Kidney epithelial cell (primary cell): ENCODE measurements at regions not wholly inside any gene's neighbourhood (a gene's known extent, or its start where the extent isn't known, plus 50 kb on each side); places are given as distances from the start of the nearest gene placed in this dataset.

Experiments used
- DNase-seq: peaks from one replicate; pipeline ENCODE4 v3.0.0-alpha.2; 2010; ENCODE audit warnings: low read depth
- H3K27me3 ChIP-seq: 2 replicates; pipeline ENCODE4 v1.6.0; 2011; ENCODE audit warnings: low read length; ENCODE audit not compliant: control insufficient read depth, insufficient read depth
- H3K36me3 ChIP-seq: 2 replicates; pipeline ENCODE4 v1.5.1; 2011; ENCODE audit warnings: low read length; ENCODE audit not compliant: control insufficient read depth, insufficient read depth
- H3K4me3 ChIP-seq: 2 replicates; pipeline ENCODE4 v1.5.1; 2011; ENCODE audit warnings: low read depth, mild to moderate bottlenecking, control low read depth, low read length
- CTCF ChIP-seq: IDR thresholded peaks from 2 replicates; pipeline ENCODE4 v1.5.1; 2011; ENCODE audit warnings: mild to moderate bottlenecking, moderate library complexity, low read length, control low read depth, inconsistent platforms; ENCODE audit not compliant: insufficient read depth, poor library complexity, severe bottlenecking

DNA sequence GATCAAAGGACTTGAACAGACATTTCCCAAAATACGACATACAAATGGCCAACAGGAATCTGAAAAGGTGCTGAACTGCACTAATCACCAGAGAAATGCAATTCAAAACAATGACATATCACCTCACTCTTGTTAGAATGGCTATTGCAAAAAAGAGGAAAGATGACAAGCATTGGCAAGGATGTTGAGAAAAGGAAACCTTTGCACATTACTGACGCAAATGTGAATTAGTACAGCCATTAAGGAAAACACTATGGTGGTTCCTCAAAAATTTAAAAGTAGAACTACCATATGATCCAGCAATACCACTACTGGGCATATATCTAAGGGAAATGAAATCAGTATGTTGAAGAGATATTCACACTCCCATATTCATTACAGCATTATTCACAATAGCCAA, 57.7 kb upstream of the ASPRV1 start:
- TF ChIP-seq CTCF, result no peak

DNA sequence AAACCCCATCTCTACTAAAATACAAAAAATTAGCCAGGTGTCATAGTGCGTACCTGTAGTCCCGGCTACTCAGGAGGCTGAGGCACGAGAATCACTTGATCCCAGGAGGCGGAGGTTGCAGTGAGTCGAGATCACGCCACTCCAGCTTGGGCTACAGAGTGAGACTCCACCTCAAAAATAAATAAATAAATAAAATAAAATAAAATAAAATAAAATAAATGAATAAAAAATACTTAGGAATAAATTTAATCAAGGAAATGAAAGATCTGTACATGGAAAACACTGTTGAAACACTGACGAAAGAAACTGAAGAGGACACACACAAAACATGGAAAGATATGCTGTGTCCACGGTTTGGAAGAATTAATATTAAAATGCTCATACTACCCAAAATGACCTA, 56.5 kb upstream of the ASPRV1 start:
- Histone ChIP-seq H3K27me3 (no peaks in the 10 kb centered on the region), H3K36me3 (no peaks in the 10 kb centered on the region), H3K4me3 (no peak overlapping the region)
- DNase-seq, result no peak
- TF ChIP-seq CTCF, result no peak

More for the DNA sequence above, 57.7 kb upstream of the ASPRV1 start:
- Histone ChIP-seq H3K4me3 (no peak overlapping the region), H3K36me3 (no peaks in the 10 kb centered on the region), H3K27me3 (no peaks in the 10 kb centered on the region)
- DNase-seq, result no peak

GRCh38 chr2:70014959-70015358, 53.5 kb upstream of the ASPRV1 start:
- TF ChIP-seq CTCF, result no peak
- Histone ChIP-seq H3K27me3 (no peaks in the 10 kb centered on the region), H3K36me3 (no peaks in the 10 kb centered on the region), H3K4me3 (no peak overlapping the region)
- no peak for DNase-seq

DNA sequence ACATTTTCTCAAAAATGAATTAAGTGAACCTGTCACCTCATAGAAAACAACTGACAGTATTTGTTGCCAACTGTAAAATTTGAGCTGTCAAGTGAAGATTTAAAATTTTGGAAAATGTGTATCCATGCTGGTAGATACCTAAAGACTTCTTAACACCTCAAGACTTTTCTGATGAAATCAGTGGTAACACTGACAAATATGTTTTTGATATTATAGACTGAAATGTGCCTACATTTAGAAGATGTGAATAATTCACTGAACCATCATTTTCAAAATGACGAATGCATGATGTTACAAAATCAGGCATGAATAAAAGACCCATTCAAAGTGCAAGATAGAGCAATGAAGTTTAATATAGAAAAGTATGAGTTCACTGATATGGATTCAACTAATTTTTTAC, 51.5 kb upstream of the ASPRV1 start:
- H3K27me3 ChIP-seq, result no peaks in the 10 kb centered on the region
- no peak for DNase-seq
- H3K36me3 ChIP-seq, result no peaks in the 10 kb centered on the region
- TF ChIP-seq CTCF, result no peak
- no peak overlapping the region for H3K4me3 ChIP-seq

DNA sequence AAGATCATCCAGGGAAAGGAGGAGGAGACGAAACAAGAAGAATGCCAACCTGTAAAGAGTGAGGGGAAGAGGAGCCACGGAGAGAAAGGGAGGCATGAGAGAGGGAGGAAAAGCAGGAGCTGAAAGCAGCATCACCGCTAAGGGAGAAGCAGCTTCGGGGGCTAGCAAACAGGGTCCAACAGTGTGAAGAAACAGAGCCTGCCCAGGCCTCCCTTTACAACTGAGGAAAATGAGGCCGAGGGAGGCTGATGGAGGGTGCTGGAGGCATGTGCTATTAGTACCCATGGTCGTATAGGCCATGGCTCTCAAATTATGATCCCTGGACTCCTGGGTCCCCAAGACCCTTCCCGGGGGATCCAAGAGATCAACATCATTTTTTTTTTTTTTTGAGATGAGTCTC, 50.4 kb upstream of the ASPRV1 start:
- Histone ChIP-seq H3K4me3 (no peak overlapping the region), H3K36me3 (no peaks in the 10 kb centered on the region), H3K27me3 (no peaks in the 10 kb centered on the region)
- DNase-seq, result no peak
- TF ChIP-seq CTCF, result no peak

- no peaks in the 10 kb centered on the region for H3K27me3 ChIP-seq
- no peak for TF ChIP-seq CTCF
- no peak for DNase-seq
- H3K36me3 ChIP-seq, result no peaks in the 10 kb centered on the region
- no peak overlapping the region for H3K4me3 ChIP-seq
These were observed 49.9 kb upstream of the ASPRV1 start for GRCh38 chr2:70011335-70011734.
